OCI-LY7 (cell line): ENCODE measurements at regions not wholly inside any gene's neighbourhood (a gene's known extent, or its start where the extent isn't known, plus 50 kb on each side); places are given as distances from the start of the nearest gene placed in this dataset.

ENCODE experiments used
- CTCF ChIP-seq: fragments of 200-600 bp; sonication (generic); conservative IDR thresholded peaks from 2 replicates; pipeline ENCODE4 v1.5.1; 2014; ENCODE audit warnings: mild to moderate bottlenecking, antibody characterized with exemption, low read length, moderate library complexity, mixed read lengths
- EZH2phosphoT487 ChIP-seq: fragments of 200-600 bp; sonication (generic); IDR thresholded peaks from 2 replicates; pipeline ENCODE4 v1.6.1; 2018; ENCODE audit warnings: low read depth, borderline replicate concordance, mild to moderate bottlenecking, mixed run types, antibody characterized with exemption, low read length, moderate library complexity, mixed read lengths

GRCh38 chr12:130100634-130101362 is 61.5 kb upstream of the FZD10 start:
- TF ChIP-seq CTCF: no peak
- TF ChIP-seq EZH2phosphoT487: no peak
